Lower leg skin (tissue), 4 donors: ENCODE measurements at regions not wholly inside any gene's neighbourhood (a gene's known extent, or its start where the extent isn't known, plus 50 kb on each side); places are given as distances from the start of the nearest gene placed in this dataset.

Experiments used
- DNase-seq, 2 donors: peaks; one replicate each; pipeline ENCODE4 v3.0.0-alpha.2; 2019; ENCODE audit warnings: low spot score in 2 of 2
- H3K4me3 ChIP-seq: fragments of 200-600 bp; sonication (generic); 2 replicates; pipeline ENCODE4 v1.5.1; 2017; ENCODE audit warnings: mild to moderate bottlenecking, low read depth; ENCODE audit not compliant: poor library complexity, severe bottlenecking
- CTCF ChIP-seq, 3 donors: fragments of 450-650 bp; IDR thresholded peaks; one replicate each; pipeline ENCODE4 v1.5.1; 2016; ENCODE audit warnings: antibody characterized with exemption in 3 of 3, mild to moderate bottlenecking in 3 of 3, moderate library complexity in 2 of 3
- POLR2A ChIP-seq, 2 donors: fragments of 450-650 bp; IDR thresholded peaks; one replicate each; pipeline ENCODE4 v1.6.1; 2016 to 2017; ENCODE audit warnings: antibody characterized with exemption in 2 of 2, mild to moderate bottlenecking in 1 of 2, moderate library complexity in 1 of 2
- WGBS, 2 donors: methylation state at CpG; one replicate each; pipeline ENCODE4 v1.1.5; 2018; 5-methylcytosine and 5-hydroxymethylcytosine counted together
- intact Hi-C: fragments of 100-400 bp; cut with DNase I; formaldehyde crosslinking; loops from one replicate; pipeline ENCODE4 v1.15.0; 2023; ENCODE audit warnings: low total_unique reads

GRCh38 chr17:72406498-72406897, 285.7 kb downstream of the SOX9 start:
- WGBS, 2 donors = 92 to 100% methylated on average over 1 of the region's 1 CpG
- intact Hi-C loops = no loop called here
- H3K4me3 ChIP-seq = no peak overlapping the region
- TF ChIP-seq POLR2A (IDR thresholded peaks at IDR 0.05) (no peak), CTCF (IDR thresholded peaks at IDR 0.05) (no peak)
- DNase-seq = no peak

GRCh38 chr17:72407336-72407909, 286.6 kb downstream of the SOX9 start:
- intact Hi-C loops = no loop called here
- no peak overlapping the region for H3K4me3 ChIP-seq
- TF ChIP-seq CTCF (IDR thresholded peaks at IDR 0.05) (no peak), POLR2A (IDR thresholded peaks at IDR 0.05) (no peak)
- 5 to 10% methylated on average over 5 of the region's 5 CpGs for WGBS, 2 donors
- peak in 1 of 2 donors; percentile 49 for DNase-seq

- no peak overlapping the region for H3K4me3 ChIP-seq
- TF ChIP-seq CTCF (IDR thresholded peaks at IDR 0.05) (no peak), POLR2A (IDR thresholded peaks at IDR 0.05) (no peak)
- DNase-seq = no peak
- WGBS, 2 donors = 47 to 67% methylated on average over 4 of the region's 4 CpGs
- intact Hi-C loops = no loop called here
Measured at GRCh38 chr17:72407931-72408330, 287.1 kb downstream of the SOX9 start.

- 90 to 92% methylated on average over 5 of the region's 5 CpGs for WGBS, 2 donors
- H3K4me3 ChIP-seq = no peak overlapping the region
- no peak for DNase-seq
- intact Hi-C loops = no loop called here
- TF ChIP-seq POLR2A (IDR thresholded peaks at IDR 0.05) (no peak), CTCF (IDR thresholded peaks at IDR 0.05) (no peak)
Measured at GRCh38 chr17:72408641-72409040, 287.8 kb downstream of the SOX9 start.

- TF ChIP-seq CTCF (IDR thresholded peaks at IDR 0.05) (no peak), POLR2A (IDR thresholded peaks at IDR 0.05) (no peak)
- intact Hi-C loops = no loop called here
- H3K4me3 ChIP-seq = no peak overlapping the region
- WGBS, 2 donors = 80 to 91% methylated on average over 2 of the region's 2 CpGs
- no peak for DNase-seq
Measured at GRCh38 chr17:72409405-72410002, 288.7 kb downstream of the SOX9 start.

- WGBS, 2 donors = 55 to 67% methylated on average over 6 of the region's 6 CpGs
- DNase-seq = no peak
- no peak overlapping the region for H3K4me3 ChIP-seq
- intact Hi-C loops = no loop called here
- TF ChIP-seq CTCF (IDR thresholded peaks at IDR 0.05) (no peak), POLR2A (IDR thresholded peaks at IDR 0.05) (no peak)
Measured at GRCh38 chr17:72411124-72411563, 290.3 kb downstream of the SOX9 start.
